HG02759 (cell line): ENCODE measurements at regions not wholly inside any gene's neighbourhood (a gene's known extent, or its start where the extent isn't known, plus 50 kb on each side); places are given as distances from the start of the nearest gene placed in this dataset.
"Not testable (repeated sequence)": the region's sequence is repeated elsewhere in the genome, so short reads cannot be mapped to it uniquely, and the experiment has no call there.

Experiments
- ATAC-seq: cut with Tn5 transposase; IDR thresholded peaks from one replicate; pipeline ENCODE4 v1.9.1; 2021; ENCODE audit warnings: mild to moderate bottlenecking, moderate library complexity; ENCODE audit not compliant: unreplicated experiment

DNA sequence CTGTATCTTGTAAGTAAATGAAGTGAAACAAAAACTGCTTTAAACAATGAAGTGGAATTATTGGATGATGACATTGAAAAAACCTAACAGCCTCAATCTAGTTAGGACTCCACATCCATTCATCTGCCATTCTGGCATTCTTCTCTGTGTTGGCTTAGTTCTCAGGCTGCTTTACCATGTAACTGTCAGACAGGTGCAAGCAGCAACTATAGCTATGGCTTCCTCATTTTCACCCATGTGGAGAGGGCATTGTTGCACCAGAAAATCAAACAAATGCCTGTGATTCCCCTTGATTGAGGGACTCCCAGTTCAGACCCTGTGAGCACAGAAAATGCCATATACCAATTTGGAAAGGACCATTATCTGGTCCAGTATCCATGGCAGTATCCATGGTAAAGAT, 129.5 kb upstream of the NYAP2 start:
- ATAC-seq: no peak

- no peak for ATAC-seq
Measured at GRCh38 chr2:225254363-225254762, 145.1 kb upstream of the NYAP2 start.

DNA sequence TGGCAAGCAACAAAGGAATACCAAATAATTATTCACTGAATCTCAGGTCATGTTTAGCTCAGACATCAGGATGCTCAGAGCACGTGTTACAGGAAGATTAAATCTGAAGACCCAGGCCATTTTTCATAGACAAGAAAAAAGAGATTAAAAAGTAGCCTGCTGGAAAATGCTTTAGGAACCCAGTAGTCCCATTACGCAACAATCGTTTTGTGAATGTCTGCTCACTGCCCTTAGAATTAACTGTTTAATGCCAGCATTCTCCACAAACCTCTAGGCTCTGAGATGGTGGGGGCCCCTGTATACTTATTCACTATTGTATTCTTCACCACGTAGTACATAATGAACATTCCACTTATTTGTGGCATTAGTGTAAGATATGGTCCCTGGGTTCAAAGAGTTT, 154.6 kb upstream of the NYAP2 start:
- no peak for ATAC-seq

DNA sequence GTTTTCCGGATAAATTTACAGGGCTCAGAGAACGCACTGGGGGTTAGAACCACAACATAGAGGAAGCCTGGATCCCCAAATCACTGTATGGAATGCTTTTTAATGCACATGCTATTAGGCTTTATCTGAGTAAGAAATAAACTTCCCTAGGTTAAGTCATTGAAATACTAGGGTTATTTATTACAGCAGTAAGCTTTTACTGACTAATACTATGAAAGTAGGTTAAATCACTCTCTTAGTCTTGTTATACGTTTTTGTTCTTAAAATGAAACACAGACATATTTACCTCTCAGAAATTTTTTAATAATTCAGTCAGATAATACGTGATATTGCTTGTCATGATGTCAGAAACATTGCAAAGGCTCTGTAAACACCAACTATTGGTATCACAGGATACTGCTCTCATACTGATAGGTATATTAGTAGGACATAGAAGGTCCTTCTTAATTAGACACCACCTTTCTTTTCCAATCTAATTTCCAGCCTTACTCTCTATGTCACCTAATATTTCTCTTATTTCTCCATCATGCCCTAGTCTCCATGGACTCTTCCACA, 162.7 kb upstream of the NYAP2 start:
- ATAC-seq: peak; percentile 50

- no peak for ATAC-seq
Measured at GRCh38 chr2:225233234-225233633, 166.3 kb upstream of the NYAP2 start.

- ATAC-seq: no peak
Measured at GRCh38 chr2:225231900-225232299, 167.6 kb upstream of the NYAP2 start.

DNA sequence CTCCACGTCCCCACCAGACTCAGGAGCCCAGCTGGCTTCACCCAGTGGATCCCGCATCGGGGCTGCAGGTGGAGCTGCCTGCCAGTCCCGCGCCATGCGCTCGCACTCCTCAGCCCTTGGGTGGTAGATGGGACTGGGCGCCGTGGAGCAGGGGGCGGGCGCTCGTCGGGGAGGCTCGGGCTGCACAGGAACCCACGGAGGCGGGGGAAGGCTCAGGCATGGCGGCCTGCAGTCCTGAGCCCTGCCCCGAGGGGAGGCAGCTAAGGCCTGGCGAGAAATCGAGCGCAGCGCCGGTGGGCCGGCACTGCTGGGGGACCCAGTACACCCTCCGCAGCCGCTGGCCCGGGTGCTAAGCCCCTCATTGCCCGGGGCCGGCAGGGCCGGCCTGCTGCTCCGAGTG, 170.2 kb upstream of the NYAP2 start:
- not testable (repeated sequence) for ATAC-seq

GRCh38 chr2:225226441-225226840, 173.1 kb upstream of the NYAP2 start:
- ATAC-seq: no peak

- ATAC-seq: no peak
Measured at GRCh38 chr2:225223301-225223700, 176.2 kb upstream of the NYAP2 start.

DNA sequence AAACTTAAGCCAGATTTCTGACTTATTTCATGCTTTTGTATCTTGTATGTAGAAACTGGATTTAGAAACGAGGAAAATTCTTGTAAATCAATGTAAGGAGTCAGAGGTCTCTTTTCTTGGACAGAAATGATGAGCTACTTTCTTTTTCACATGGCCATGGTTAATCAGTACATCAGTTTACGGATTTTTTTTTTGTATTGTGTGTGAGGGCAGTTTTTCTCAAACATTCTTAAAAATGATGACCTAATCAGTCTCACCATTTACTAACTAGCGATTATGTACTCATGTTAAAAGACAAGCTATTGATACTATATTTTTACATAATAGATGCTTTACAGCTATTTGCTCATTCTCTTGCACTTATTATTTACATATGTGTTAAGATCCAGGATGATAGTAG, 165.2 kb upstream of the DOCK10 start:
- no peak for ATAC-seq

- no peak for ATAC-seq
Measured at GRCh38 chr2:225207043-225207442, 164.8 kb upstream of the DOCK10 start.

- no peak for ATAC-seq
Measured at GRCh38 chr2:225196579-225196978, 154.3 kb upstream of the DOCK10 start.

- no peak for ATAC-seq
Measured at GRCh38 chr2:225192869-225193268, 150.6 kb upstream of the DOCK10 start.

- ATAC-seq: no peak
Measured at GRCh38 chr2:225190987-225191386, 148.7 kb upstream of the DOCK10 start.

DNA sequence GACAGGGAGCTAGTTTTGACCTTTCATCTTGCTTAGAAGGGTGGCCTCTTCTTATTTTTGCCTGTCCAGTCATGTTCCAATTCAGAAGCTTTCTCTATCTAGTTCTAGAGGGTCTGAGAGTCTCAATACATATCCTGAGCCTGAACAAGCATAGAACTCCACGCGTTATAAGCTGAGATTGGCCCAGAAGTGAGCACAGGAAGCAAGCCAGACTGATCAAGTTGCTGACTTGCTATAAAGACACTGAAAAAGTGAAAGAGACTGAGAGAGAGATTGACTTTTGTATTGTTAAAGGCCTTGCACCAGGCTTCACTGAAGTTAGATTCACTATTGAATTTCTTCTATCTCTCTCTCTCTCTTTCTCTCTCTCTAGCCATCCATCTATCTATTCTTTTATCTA, 142.7 kb upstream of the DOCK10 start:
- no peak for ATAC-seq

GRCh38 chr2:225182126-225182525, 139.9 kb upstream of the DOCK10 start:
- ATAC-seq: no peak

DNA sequence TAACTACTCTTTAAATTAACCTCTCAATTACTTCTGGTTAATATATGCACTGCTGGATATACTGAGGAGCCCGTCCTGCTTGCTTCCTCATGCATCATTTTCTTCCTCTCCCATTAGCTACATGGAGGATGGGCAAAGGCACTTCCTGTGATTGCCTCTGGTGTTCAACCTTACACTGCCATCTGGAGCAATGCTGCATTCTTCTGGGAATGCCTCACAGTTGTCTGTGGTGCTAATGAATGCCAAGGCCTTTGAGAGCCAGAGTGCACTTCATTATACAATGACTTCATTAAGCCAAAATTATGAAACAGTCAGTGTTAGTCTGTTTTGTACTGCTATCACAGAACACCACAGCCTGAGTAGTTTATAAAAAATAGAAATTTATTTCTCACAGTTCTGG, 134.8 kb upstream of the DOCK10 start:
- no peak for ATAC-seq

GRCh38 chr2:225173909-225174308, 131.6 kb upstream of the DOCK10 start:
- ATAC-seq: no peak

DNA sequence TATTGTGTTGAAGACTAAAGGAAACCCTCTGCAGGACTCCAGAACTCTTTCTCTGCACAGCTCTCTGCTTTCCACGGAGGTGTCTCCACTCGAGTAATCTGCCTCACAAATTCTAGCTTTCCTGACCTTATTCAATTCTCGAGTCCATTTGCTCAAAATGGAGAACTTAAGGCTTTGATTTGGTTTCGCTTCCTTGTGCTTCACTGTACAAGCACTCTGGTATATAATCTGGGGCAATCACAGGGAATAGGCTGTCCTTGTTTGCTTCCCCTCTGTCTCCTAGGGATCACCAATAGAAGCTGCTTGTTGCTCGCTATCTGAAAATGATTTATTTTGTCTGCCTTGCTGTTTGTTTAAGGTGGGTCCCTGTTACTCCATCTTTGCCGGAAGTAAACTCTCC, 129.1 kb upstream of the DOCK10 start:
- no peak for ATAC-seq

DNA sequence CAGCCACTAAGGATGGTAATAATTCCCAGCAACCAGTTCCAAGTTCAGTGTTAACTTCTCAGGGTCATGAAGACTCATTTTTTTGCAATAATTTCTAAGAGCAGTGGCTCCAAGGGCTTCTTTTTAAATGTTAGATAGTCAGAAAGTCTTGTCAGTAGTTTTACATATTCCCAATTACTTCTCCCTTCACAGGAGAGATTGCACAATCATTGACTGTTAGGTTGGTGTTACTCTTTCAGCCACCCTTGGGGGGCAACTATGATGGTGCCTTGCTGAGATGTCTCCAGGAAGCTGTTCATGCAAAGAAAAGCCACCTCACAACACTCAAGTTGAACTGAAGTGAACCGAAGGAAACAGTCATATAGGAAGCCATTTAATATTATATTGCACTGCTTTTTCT, 127.9 kb upstream of the DOCK10 start:
- ATAC-seq: no peak

GRCh38 chr2:225169396-225169795, 127.1 kb upstream of the DOCK10 start:
- no peak for ATAC-seq

DNA sequence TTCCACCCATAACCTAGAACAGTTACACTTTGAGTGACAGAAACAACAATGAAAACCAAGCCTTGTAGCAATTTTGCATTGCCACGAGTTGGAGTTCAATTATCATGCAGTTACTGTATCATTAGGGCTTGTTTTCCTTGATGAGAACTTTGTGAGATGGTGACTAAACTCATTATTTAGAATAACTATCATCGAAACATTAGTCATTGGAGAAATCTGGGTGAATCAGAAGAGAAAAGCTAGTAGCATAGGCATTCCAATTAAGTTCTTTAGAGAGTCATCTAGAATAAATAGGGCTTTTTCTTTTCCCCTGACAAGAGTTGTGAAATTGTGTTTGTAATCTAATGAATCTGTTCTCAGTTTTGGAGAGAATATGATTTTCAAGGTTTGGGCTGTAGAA, 122.8 kb upstream of the DOCK10 start:
- ATAC-seq: no peak

DNA sequence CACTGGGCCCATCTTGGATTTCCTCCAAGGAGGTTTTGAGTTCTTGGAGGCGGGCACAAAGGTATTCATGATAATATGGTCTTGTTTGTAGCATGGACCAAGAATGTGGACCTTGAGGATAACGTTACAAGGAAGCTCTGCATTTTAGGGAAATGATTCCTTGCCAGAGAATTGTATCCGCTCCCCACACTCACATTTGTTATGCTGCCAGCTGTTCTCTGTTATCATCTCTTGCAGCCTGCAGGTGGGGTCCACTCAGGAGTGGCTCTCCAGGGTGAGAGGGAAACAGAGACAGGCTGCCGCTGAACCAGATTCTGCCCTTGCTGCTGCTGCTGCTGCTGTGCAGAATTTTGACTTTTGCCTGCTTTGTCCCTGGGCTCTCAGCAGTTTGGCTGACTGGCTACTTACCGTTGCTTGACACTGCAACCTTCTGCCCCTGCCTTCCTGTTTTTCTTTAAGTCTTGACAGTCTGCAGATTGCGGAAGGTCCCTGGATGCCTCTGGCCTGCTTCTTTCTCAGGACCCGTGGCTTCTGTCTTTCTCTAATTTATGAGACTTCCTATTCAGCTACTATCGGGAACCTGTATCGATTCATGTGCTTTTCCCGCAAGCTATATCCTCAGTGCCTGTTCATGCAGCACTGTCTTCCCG, 122.3 kb upstream of the DOCK10 start:
- no peak for ATAC-seq
